HCT116 (cell line): ENCODE measurements at regions not wholly inside any gene's neighbourhood (a gene's known extent, or its start where the extent isn't known, plus 50 kb on each side); places are given as distances from the start of the nearest gene placed in this dataset.

Source experiments
- SIN3A ChIP-seq: IDR thresholded peaks from 2 replicates; pipeline ENCODE4 v1.6.1; 2012; ENCODE audit warnings: low read depth
- TF ChIP-seq, protein P1 (sequence below), 3 experiments: fragments of 200-600 bp in 1 of 3; sonication (generic) in 1 of 3; IDR thresholded peaks in 2 of 3; conservative IDR thresholded peaks in 1 of 3; 2 replicates each; pipeline ENCODE4 v1.5.1; 2012 to 2017; ENCODE audit warnings: low read depth in 2 of 3, low read length in 2 of 3, antibody characterized with exemption in 1 of 3, borderline replicate concordance in 1 of 3, control low read depth in 1 of 3, mild to moderate bottlenecking in 1 of 3, mixed read lengths in 1 of 3, mixed run types in 1 of 3, moderate library complexity in 1 of 3; ENCODE audit not compliant: insufficient read depth in 1 of 3

DNA sequence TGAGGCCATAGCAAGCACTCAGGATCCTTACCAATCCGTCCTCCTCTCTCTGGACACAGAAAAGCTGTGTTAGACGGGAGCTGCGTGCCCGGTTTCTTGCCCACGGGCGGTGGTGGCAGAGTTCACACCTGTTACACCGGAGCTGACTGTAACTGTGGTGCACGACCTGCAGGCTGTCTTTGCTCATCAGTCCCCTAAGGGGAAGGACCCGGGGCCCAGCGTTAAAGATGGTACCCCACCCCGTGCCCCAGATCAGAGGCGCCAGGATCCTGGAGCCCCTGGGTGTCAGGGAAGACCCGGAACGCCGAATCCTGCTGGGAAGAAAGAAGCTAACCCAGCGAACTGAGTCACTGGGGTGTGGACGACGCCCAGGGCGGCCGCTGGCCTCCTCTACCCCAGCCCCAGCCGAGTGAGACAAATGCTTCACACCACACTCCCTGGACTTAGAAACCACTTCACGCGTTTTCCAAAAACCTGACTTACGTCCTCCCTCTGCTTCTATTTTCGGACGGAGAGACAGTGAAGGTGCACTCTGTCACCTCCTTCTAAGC, 293.6 kb upstream of the SALL3 start:
- no peak for TF ChIP-seq SIN3A
- TF ChIP-seq, protein P1, sequence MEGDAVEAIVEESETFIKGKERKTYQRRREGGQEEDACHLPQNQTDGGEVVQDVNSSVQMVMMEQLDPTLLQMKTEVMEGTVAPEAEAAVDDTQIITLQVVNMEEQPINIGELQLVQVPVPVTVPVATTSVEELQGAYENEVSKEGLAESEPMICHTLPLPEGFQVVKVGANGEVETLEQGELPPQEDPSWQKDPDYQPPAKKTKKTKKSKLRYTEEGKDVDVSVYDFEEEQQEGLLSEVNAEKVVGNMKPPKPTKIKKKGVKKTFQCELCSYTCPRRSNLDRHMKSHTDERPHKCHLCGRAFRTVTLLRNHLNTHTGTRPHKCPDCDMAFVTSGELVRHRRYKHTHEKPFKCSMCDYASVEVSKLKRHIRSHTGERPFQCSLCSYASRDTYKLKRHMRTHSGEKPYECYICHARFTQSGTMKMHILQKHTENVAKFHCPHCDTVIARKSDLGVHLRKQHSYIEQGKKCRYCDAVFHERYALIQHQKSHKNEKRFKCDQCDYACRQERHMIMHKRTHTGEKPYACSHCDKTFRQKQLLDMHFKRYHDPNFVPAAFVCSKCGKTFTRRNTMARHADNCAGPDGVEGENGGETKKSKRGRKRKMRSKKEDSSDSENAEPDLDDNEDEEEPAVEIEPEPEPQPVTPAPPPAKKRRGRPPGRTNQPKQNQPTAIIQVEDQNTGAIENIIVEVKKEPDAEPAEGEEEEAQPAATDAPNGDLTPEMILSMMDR (IDR thresholded peaks at IDR 0.05 in 2 of 3, conservative IDR thresholded peaks at IDR 0.05 in 1 of 3; ENCODE audit: borderline replicate concordance in 1 of 3, insufficient read depth in 1 of 3, low read depth in 2 of 3, low read length in 2 of 3), result no peak
